Right lobe of liver (tissue), 6 donors: ENCODE measurements at regions not wholly inside any gene's neighbourhood (a gene's known extent, or its start where the extent isn't known, plus 50 kb on each side); places are given as distances from the start of the nearest gene placed in this dataset.

Source experiments
- ATAC-seq, 4 donors: fragments of 200-7000 bp; cut with Tn5 transposase; one replicate each; pipeline ENCODE4 v1.9.1; 2020; ENCODE audit warnings: mild to moderate bottlenecking in 4 of 4, moderate library complexity in 4 of 4
- DNase-seq, 3 donors: peaks; one replicate each; pipeline ENCODE4 v3.0.0-alpha.2; 2020
- H3K27ac ChIP-seq, 3 donors: fragments of 200-600 bp; one replicate each; pipeline ENCODE4 v1.8.0; 2022
- H3K27me3 ChIP-seq, 2 donors: fragments of 200-600 bp; one replicate each; pipeline ENCODE4 v1.8.0; 2022
- H3K36me3 ChIP-seq, 4 donors: fragments of 200-600 bp; sonication (generic) in 1 of 4; one replicate each; pipeline versions ENCODE4 v1.5.1 to v1.8.0; 2017 to 2022; ENCODE audit warnings: control low read depth in 1 of 4
- H3K4me1 ChIP-seq, 4 donors: fragments of 200-600 bp; sonication (generic) in 1 of 4; one replicate each; pipeline versions ENCODE4 v1.5.1 to v1.8.0; 2017 to 2022; ENCODE audit warnings: control low read depth in 1 of 4
- H3K4me3 ChIP-seq, 3 donors: fragments of 200-600 bp; one replicate each; pipeline ENCODE4 v1.8.0; 2022
- H3K9me3 ChIP-seq, 4 donors: fragments of 200-600 bp; sonication (generic) in 1 of 4; one replicate each; pipeline versions ENCODE4 v1.5.1 to v1.8.0; 2017 to 2022; ENCODE audit warnings: control low read depth in 1 of 4
- POLR2A ChIP-seq: fragments of 450-650 bp; IDR thresholded peaks from one replicate; pipeline ENCODE4 v1.6.1; 2017; ENCODE audit warnings: antibody characterized with exemption, mild to moderate bottlenecking
- WGBS: methylation state at CpG from one replicate; pipeline ENCODE4 v1.1.6; 2018; ENCODE audit warnings: low coverage, low lambda C conversion rate; ENCODE audit not compliant: insufficient coverage; ENCODE audit errors: missing lambda C conversion rate; 5-methylcytosine and 5-hydroxymethylcytosine counted together
- intact Hi-C, 2 donors: fragments of 100-400 bp; cut with DNase I; formaldehyde crosslinking; loops; one replicate each; pipeline versions ENCODE4 v1.11.2 to v1.14.1; 2022
- TF ChIP-seq, protein P1 (sequence below), 4 donors: fragments of 200-600 bp in 3 of 4; fragments of 450-650 bp in 1 of 4; IDR thresholded peaks; one replicate each; pipeline versions ENCODE4 v1.5.1 to v1.8.0; 2016 to 2022; ENCODE audit warnings: antibody characterized with exemption in 4 of 4, mild to moderate bottlenecking in 2 of 4
- donor health status: DM: no; HTN: yes; CAD: no.
- donor health status: DM: no; HTN: no; CAD: no.
- donor health status: DM: no; HTN: no; CAD: no.
- donor health status: DM: no; HTN: yes; CAD: no.
- donor health status: DM: no; HTN: yes; CAD: no.

DNA sequence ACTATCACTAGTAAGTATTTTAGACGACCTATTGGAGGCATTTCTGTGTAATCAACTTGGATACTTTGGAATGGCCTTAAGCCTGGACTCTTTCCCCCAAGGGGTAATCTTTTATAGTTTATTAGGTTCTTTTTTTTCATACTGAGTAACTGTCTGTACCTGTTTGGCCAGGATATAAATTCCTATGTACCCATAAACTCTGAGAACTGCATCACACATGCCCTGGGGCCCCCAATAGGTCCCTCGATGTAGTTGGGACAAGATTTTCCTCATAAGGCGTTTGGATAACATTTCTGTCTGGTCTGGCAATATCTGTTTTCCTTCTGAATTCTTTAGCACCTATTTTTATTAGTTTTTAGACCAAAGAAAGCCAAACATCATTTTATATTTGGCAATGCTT, 86.4 kb upstream of the WNT7A start:
- WGBS: 35% methylated on average over 3 of the region's 3 CpGs
- Histone ChIP-seq H3K4me1 (no peaks in the 10 kb centered on the region), H3K36me3 (no peaks in the 10 kb centered on the region), H3K4me3 (no peak overlapping the region), H3K27me3 (no peaks in the 10 kb centered on the region), H3K27ac (no peak overlapping the region), H3K9me3 (no peaks in the 10 kb centered on the region)
- DNase-seq (no peak), ATAC-seq (no peak)
- TF ChIP-seq, protein P1, sequence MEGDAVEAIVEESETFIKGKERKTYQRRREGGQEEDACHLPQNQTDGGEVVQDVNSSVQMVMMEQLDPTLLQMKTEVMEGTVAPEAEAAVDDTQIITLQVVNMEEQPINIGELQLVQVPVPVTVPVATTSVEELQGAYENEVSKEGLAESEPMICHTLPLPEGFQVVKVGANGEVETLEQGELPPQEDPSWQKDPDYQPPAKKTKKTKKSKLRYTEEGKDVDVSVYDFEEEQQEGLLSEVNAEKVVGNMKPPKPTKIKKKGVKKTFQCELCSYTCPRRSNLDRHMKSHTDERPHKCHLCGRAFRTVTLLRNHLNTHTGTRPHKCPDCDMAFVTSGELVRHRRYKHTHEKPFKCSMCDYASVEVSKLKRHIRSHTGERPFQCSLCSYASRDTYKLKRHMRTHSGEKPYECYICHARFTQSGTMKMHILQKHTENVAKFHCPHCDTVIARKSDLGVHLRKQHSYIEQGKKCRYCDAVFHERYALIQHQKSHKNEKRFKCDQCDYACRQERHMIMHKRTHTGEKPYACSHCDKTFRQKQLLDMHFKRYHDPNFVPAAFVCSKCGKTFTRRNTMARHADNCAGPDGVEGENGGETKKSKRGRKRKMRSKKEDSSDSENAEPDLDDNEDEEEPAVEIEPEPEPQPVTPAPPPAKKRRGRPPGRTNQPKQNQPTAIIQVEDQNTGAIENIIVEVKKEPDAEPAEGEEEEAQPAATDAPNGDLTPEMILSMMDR (IDR thresholded peaks at IDR 0.05): no peak
- no peak for TF ChIP-seq POLR2A
- intact Hi-C loops: no loop called here

DNA sequence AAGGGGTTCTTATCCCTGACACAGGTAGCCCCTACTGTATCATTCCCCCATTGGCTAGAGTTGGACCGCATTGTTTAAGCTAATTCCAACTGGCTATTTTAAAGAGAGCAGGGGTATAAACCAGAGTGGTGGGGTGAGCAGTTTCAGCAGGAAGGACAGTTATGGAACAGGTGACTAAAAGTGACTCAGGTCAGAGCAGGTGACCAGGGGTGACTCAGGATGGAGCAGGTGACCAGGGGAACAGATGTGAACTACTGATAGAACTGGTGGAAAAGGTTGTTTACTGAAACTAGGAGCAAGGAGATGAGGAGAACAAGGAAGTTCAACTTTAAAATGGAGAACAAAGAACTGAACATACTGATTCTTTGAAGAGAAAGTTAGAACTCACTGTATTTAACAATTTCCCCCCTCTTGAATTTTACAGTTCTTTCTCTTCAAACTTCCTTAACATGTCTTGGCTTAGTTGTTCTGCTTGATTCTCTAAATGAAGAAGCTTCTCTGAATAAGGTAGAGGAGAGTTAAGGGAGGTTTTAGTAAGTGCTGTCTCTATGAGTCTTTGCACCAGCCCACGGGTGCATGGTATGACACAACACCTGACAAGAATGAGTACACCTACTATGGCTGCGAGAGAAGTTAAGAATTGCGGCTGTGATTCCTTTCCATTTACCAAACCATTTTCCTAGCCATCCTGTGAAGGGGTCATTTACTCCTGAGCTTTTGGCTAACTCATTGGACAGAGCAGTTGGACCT, 83.4 kb upstream of the WNT7A start:
- H3K27ac ChIP-seq: no peak overlapping the region
- no peaks in the 10 kb centered on the region for H3K27me3 ChIP-seq
- no peak for DNase-seq
- 64% methylated on average over 4 of the region's 4 CpGs for WGBS
- intact Hi-C loops: no loop called here
- TF ChIP-seq, protein P1 (IDR thresholded peaks at IDR 0.05): no peak
- TF ChIP-seq POLR2A: no peak
- H3K4me1 ChIP-seq: no peaks in the 10 kb centered on the region
- H3K9me3 ChIP-seq: no peaks in the 10 kb centered on the region
- no peak overlapping the region for H3K4me3 ChIP-seq
- H3K36me3 ChIP-seq: no peaks in the 10 kb centered on the region
- no peak for ATAC-seq

DNA sequence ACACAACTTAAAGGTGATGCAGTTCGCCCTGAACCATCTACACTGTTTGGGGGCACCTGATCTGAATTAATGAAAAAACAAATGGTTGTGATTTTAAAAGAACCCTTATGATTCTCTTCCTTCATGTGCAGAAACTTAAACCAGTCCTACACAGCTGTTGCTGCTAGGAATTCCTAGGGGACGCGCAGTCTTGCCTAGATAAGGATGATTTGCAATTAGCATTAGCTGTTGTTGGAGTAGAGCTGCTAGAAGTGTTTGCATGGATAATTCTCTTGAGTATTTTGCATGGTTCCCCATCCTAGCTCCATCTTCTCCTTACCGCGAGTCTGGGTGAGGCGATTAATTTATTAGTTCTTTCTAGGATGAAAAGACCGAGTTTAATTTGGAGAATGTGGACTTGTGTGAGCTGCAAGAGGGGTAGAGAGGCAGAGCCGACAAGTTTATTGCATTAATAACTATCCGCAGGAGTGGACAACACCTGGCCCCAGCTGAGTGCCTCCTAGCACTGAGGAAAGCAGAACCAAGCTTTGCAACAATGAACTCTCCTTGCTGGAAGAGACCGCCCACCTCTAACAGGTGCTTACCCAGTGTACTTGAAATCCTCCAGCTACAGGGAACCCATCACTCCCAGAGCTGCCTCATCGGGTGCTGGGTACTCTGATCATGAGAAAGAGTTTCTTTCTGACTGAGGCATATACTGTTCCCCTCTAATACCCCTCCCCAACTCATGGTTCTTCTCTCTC, 75.0 kb upstream of the WNT7A start:
- intact Hi-C loops: no loop called here
- DNase-seq (no peak), ATAC-seq (no peak)
- TF ChIP-seq, protein P1 (IDR thresholded peaks at IDR 0.05): no peak
- no peak for TF ChIP-seq POLR2A
- no peaks in the 10 kb centered on the region for H3K4me1 ChIP-seq
- H3K9me3 ChIP-seq: no peaks in the 10 kb centered on the region
- no peak overlapping the region for H3K4me3 ChIP-seq
- H3K36me3 ChIP-seq: no peaks in the 10 kb centered on the region
- no peak overlapping the region for H3K27ac ChIP-seq
- 82% methylated on average over 10 of the region's 11 CpGs for WGBS
- H3K27me3 ChIP-seq: no peaks in the 10 kb centered on the region

DNA sequence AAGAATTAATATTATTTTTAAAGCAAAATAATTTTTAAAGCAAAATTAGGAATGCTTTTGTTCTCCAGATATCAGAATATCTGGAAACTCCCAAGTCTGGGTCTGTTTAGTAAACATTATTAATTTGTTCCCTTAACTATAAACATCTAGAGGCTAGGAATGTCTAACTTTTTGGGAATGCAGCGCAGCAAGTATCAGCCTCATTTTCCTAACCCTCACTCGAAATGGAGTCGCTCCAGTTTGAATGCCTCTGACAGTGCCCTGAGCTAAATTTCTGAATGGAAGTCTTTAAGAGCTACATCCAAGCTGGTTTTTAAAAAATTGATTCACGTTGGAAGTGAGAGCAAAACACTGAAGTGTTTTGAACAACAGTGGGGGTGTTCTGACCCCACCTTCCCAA, 74.4 kb upstream of the WNT7A start:
- intact Hi-C loops: no loop called here

More for the DNA sequence above, 74.4 kb upstream of the WNT7A start:
- TF ChIP-seq, protein P1 (IDR thresholded peaks at IDR 0.05): no peak
- TF ChIP-seq POLR2A: no peak
- H3K4me1 ChIP-seq: no peaks in the 10 kb centered on the region
- no peak overlapping the region for H3K27ac ChIP-seq
- H3K4me3 ChIP-seq: no peak overlapping the region
- H3K36me3 ChIP-seq: no peaks in the 10 kb centered on the region
- H3K27me3 ChIP-seq: no peaks in the 10 kb centered on the region
- no peak for DNase-seq
- ATAC-seq: no peak
- no peaks in the 10 kb centered on the region for H3K9me3 ChIP-seq
- WGBS: 62% methylated on average over 4 of the region's 4 CpGs
